HG02610 (cell line): ENCODE measurements at regions not wholly inside any gene's neighbourhood (a gene's known extent, or its start where the extent isn't known, plus 50 kb on each side); places are given as distances from the start of the nearest gene placed in this dataset.
"Not testable (repeated sequence)": the region's sequence is repeated elsewhere in the genome, so short reads cannot be mapped to it uniquely, and the experiment has no call there.

Experiments
- ATAC-seq: cut with Tn5 transposase; IDR thresholded peaks from one replicate; pipeline ENCODE4 v1.9.1; 2021; ENCODE audit warnings: mild to moderate bottlenecking, moderate library complexity; ENCODE audit not compliant: unreplicated experiment

DNA sequence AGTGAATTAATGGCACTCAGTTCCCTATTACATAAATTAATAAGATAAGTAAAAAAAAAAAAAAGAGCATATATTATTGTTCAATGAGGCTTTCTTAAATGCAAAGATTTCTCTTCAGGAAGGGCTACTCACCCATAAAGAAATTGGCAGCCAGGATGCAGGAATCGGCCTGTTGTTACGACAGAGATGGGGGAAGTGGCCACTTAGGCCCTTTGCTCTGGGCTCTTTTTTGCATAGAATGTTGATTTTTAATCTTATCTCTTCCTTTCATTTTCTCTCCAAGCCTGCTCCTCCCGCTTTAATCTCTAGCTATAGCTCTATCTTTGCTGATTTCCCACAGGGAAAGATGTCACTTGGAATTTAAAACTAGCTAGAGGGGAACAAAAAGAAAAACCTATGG lies 391.8 kb upstream of the CRIM1 start:
- no peak for ATAC-seq

GRCh38 chr2:35963357-35963756 lies 392.2 kb upstream of the CRIM1 start:
- no peak for ATAC-seq

GRCh38 chr2:35962585-35963146 lies 392.9 kb upstream of the CRIM1 start:
- no peak for ATAC-seq

GRCh38 chr2:35960596-35960995 lies 395.0 kb upstream of the CRIM1 start:
- ATAC-seq, result no peak

- ATAC-seq, result not testable (repeated sequence)
These were observed 398.5 kb upstream of the CRIM1 start for GRCh38 chr2:35957053-35957452.

- no peak for ATAC-seq
These were observed 409.1 kb upstream of the CRIM1 start for GRCh38 chr2:35946478-35946877.

GRCh38 chr2:35938838-35939237 lies 416.7 kb upstream of the CRIM1 start:
- ATAC-seq, result no peak

- ATAC-seq, result no peak
These were observed 422.5 kb upstream of the CRIM1 start for GRCh38 chr2:35933031-35933430.

GRCh38 chr2:35932276-35932963 lies 423.2 kb upstream of the CRIM1 start:
- ATAC-seq, result no peak

DNA sequence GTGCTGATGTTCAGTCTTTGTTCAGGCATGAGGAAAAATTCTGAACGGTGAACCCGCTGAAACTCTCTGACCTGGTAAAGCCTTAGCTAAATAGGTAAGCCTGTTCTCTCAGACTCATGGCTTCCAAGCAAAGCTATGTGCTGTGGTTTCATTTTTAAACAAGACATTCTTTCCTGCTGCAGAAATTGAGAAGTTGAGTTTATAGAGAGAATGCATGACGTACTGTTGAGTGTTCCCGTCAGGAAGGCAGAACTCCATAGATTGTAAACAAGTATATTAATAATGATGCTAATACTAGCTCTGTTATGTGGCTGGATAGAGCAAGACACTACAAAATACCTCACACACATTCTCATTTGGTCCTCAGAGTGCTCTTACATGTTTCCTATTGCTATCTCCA lies 424.0 kb upstream of the CRIM1 start:
- ATAC-seq, result no peak

DNA sequence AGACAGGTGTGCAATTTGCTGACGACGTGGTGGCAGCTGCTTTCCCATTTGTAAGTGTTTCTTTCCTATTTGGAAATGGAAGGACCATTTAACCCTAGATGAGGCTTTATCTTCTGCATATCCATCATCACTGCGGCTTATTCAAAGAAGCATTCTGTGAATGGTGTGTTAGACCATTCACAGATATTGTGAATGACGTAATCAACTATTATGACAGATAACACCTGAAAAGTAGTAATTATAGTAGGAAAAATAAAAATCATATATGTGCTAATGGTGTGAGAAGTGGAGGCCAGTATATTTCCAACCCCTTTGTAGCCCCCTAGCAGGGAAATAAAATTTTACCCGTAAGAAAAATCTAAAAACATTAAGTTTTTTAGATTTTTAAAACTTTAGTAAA lies 424.5 kb upstream of the CRIM1 start:
- ATAC-seq, result no peak

DNA sequence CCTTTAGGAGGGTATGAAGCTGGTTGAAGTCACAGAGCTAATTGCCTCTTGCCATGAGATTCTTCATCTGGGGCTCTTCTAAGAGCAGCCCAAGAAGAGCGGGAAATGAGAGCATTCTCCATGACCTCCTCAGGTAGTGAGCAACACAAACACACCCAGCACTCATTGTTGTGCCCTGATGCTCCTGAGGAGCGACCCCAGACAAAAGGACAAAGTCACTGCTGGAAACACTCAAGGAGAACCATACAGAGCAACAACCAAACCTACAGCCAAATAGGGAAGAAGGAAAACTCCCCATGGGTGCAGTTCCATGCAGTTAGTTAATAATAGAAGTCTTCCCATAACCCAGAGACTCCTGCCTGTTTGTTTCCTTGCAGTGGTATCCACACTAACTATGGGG lies 426.0 kb upstream of the CRIM1 start:
- ATAC-seq, result no peak

DNA sequence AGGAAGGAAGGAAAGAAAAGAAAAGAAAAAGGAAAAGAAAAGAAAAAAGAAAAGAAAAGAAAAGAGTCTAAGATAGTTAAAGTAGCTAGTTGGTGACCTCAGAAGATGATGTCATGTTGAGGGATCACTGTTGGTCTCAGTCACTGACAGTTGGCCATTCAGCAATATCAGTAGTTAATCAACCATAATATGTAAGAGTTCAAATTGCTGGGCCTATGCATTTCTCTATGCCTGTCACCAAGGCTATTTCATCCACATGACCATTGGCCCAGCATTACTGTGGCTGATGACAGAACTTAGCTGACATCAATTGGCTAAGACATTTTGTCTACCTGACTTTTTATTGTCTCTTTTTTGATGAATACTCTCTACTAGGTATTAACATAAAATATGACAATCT lies 435.5 kb upstream of the CRIM1 start:
- ATAC-seq, result no peak

GRCh38 chr2:35915261-35915660 lies 440.3 kb upstream of the CRIM1 start:
- no peak for ATAC-seq

- no peak for ATAC-seq
These were observed 463.6 kb upstream of the CRIM1 start for GRCh38 chr2:35891936-35892335.

DNA sequence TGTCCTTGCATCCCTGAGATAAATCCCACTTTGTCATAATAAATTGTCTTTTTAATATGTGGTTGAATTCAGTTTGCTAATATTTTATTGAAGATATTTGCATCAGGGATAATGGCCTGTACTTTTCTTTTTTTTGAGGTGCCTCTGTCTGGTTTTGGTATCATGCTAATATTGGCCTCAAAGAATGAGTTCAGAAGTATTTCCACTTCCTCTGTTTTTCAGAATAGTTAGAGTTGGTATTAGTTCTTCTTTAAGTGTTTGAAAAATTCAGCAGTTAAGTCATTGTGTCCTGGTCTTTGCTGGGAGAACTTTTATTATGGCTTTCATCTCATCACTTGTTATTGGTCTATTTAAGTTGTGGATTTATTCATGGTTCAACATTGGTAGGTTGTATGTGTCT lies 464.1 kb upstream of the CRIM1 start:
- ATAC-seq, result no peak

DNA sequence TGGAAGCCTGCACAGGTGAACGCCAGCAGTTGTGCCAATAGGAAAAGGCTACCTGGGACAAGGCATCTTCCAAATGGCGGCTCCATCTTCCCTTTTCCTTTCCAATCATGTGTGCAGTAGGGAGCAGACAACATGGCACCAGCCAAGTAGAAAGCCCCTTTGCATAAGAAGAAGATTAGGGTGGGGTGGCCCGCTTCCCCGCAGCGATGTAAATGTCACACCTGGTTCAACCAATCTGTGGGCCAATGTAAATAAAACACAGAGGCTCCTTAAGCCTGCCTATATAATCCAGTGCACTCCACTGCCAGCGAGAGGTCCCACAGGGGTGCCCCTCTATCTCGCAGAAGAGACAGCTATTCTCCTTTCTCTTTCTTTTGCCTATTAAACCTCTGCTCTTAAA lies 468.4 kb upstream of the CRIM1 start:
- no peak for ATAC-seq

GRCh38 chr2:35873921-35874320 lies 481.7 kb upstream of the CRIM1 start:
- no peak for ATAC-seq

GRCh38 chr2:35871672-35872071 lies 483.9 kb upstream of the CRIM1 start:
- no peak for ATAC-seq

- ATAC-seq, result no peak
These were observed 484.9 kb upstream of the CRIM1 start for GRCh38 chr2:35870713-35871112.

DNA sequence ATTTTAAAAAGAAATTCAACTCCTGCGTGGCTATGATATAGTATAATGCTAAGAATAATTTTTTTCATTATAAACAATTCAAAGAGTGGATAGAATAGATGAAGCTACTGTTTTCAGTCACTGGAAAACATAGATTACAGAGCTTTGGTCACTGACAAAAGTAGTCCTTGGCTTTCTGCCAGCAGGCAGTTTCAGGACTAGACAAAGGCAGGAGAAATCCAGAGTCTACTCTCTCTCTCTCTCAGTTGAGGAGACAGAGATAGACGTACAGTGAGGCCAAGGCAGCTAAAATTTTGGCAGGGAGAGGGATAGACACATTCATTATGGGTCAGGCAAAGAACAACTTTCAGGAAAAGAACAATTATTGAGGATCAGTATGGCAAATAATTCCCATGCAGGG lies 491.4 kb upstream of the CRIM1 start:
- ATAC-seq, result no peak

GRCh38 chr2:35858216-35858615 lies 497.4 kb upstream of the CRIM1 start:
- ATAC-seq, result no peak

DNA sequence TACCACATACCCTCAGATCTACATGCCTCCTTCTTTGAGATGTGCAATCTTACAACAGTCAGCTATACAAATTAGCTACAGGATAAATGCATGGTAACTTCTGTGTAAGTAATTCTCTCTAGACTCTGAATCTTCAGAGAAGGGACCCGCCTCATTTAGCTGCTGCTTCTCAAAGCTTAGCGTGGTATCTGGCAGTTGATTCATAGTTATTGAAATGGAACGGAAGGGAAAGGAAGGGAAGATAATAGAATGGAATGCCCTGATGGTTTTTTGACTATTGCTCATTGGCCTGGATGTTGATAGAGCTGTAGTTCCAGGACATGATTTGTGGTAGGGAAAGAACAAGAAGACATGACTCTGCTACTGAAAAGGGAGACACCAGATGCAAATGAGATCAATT lies 498.1 kb upstream of the CRIM1 start:
- ATAC-seq, result no peak
